WTC11 (cell line): ENCODE measurements at regions not wholly inside any gene's neighbourhood (a gene's known extent, or its start where the extent isn't known, plus 50 kb on each side); places are given as distances from the start of the nearest gene placed in this dataset.

ENCODE experiments used
- ATAC-seq: fragments of 200-7000 bp; cut with Tn5 transposase; 2 replicates; pipeline ENCODE4 v1.10.0; 2021; ENCODE audit warnings: mild to moderate bottlenecking, moderate library complexity
- CTCF ChIA-PET: fragments of 300-600 bp; sonication (Branson Sonifier 250); formaldehyde crosslinking; loops from one replicate; lab custom pipeline; 2021; ENCODE audit warnings: antibody characterized with exemption; lab: Charles Lee
- POLR2A ChIA-PET: fragments of 350-600 bp; sonication (Branson Sonifier 250); formaldehyde crosslinking; loops from one replicate; lab custom pipeline; 2021; ENCODE audit warnings: antibody characterized with exemption; lab: Charles Lee
- DNase-seq: peaks from one replicate; pipeline ENCODE4 v3.0.0; 2021; ENCODE audit warnings: low spot score
- H3K27ac Mint-ChIP-seq: 2 replicates; pipeline ENCODE4 v1.8.0; 2021; ENCODE audit warnings: mixed read lengths
- H3K27me3 Mint-ChIP-seq: 2 replicates; pipeline ENCODE4 v1.8.0; 2021; ENCODE audit warnings: low read depth, mild to moderate bottlenecking, moderate library complexity, mixed read lengths
- H3K36me3 Mint-ChIP-seq: 2 replicates; pipeline ENCODE4 v1.8.0; 2021; ENCODE audit warnings: mixed read lengths
- H3K4me1 Mint-ChIP-seq: 2 replicates; pipeline ENCODE4 v1.8.0; 2022; ENCODE audit warnings: mixed read lengths
- H3K4me3 Mint-ChIP-seq: 2 replicates; pipeline ENCODE4 v1.8.0; 2021; ENCODE audit warnings: mild to moderate bottlenecking, moderate library complexity, mixed read lengths
- H3K9me3 Mint-ChIP-seq: 2 replicates; pipeline ENCODE4 v1.8.0; 2021; ENCODE audit warnings: mixed read lengths
- AFF4 ChIP-seq: sonication (generic); formaldehyde crosslinking; IDR thresholded peaks from 2 replicates; pipeline ENCODE4 v1.8.1; 2023; ENCODE audit warnings: mild to moderate bottlenecking, missing genetic modification reagents, borderline replicate concordance
- CBFB ChIP-seq: sonication (generic); formaldehyde crosslinking; IDR thresholded peaks from 2 replicates; pipeline ENCODE4 v1.8.1; 2022; ENCODE audit warnings: mild to moderate bottlenecking, low read depth, missing genetic modification reagents
- CREM ChIP-seq: sonication (generic); formaldehyde crosslinking; IDR thresholded peaks from 2 replicates; pipeline ENCODE4 v1.8.1; 2022; ENCODE audit warnings: mild to moderate bottlenecking, missing genetic modification reagents, moderate library complexity
- JAZF1 ChIP-seq: fragments of 250-450 bp; sonication (Bioruptor Pico); IDR thresholded peaks from 2 replicates; pipeline ENCODE4 v1.9.0; 2021; ENCODE audit warnings: moderate library complexity, mild to moderate bottlenecking, inconsistent platforms
- MAX ChIP-seq: sonication (generic); formaldehyde crosslinking; IDR thresholded peaks from 2 replicates; pipeline ENCODE4 v1.8.0; 2022; ENCODE audit warnings: mild to moderate bottlenecking, missing genetic modification reagents
- NFE2L1 ChIP-seq: sonication (generic); formaldehyde crosslinking; IDR thresholded peaks from 2 replicates; pipeline ENCODE4 v1.8.1; 2023; ENCODE audit warnings: missing genetic modification reagents
- NR2C2 ChIP-seq: sonication (generic); formaldehyde crosslinking; IDR thresholded peaks from 2 replicates; pipeline ENCODE4 v1.8.0; 2022; ENCODE audit warnings: mild to moderate bottlenecking, missing genetic modification reagents
- RORB ChIP-seq: fragments of 250-450 bp; sonication (Bioruptor Pico); IDR thresholded peaks from 2 replicates; pipeline ENCODE4 v1.9.0; 2021; ENCODE audit warnings: mild to moderate bottlenecking
- SMAD4 ChIP-seq: sonication (generic); formaldehyde crosslinking; IDR thresholded peaks from 2 replicates; pipeline ENCODE4 v1.8.0; 2022; ENCODE audit warnings: mild to moderate bottlenecking, missing genetic modification reagents
- ZMAT4 ChIP-seq: fragments of 250-450 bp; sonication (Bioruptor Pico); IDR thresholded peaks from 2 replicates; pipeline ENCODE4 v1.9.0; 2021; ENCODE audit warnings: mild to moderate bottlenecking
- ZNF425 ChIP-seq: fragments of 250-450 bp; sonication (Bioruptor Pico); conservative IDR thresholded peaks from 2 replicates; pipeline ENCODE4 v1.9.0; 2021; ENCODE audit warnings: mild to moderate bottlenecking
- ZNF512 ChIP-seq: sonication (generic); formaldehyde crosslinking; IDR thresholded peaks from 2 replicates; pipeline ENCODE4 v1.8.1; 2022; ENCODE audit warnings: missing genetic modification reagents, borderline replicate concordance
- ZSCAN18 ChIP-seq: fragments of 250-450 bp; sonication (Bioruptor Pico); IDR thresholded peaks from 2 replicates; pipeline ENCODE4 v2.1.2; 2022; ENCODE audit warnings: mild to moderate bottlenecking, moderate library complexity

- Mint-ChIP-seq H3K27me3 (no peaks in the 10 kb centered on the region), H3K36me3 (peaks cover 15% of the 10 kb centered on the region), H3K9me3 (peaks cover 19% of the 10 kb centered on the region), H3K27ac (no peak overlapping the region), H3K4me1 (no peaks in the 10 kb centered on the region)
- DNase-seq (no peak), ATAC-seq (no peak)
- POLR2A ChIA-PET = no interaction called here
- TF ChIP-seq NR2C2 = no peak
- no peak for TF ChIP-seq MAX (CRISPR knock-in tag)
- no peak for TF ChIP-seq ZNF512
- TF ChIP-seq, all 79 proteins: peak for 0
- H3K4me3 Mint-ChIP-seq = no peak overlapping the region
- CTCF ChIA-PET = no interaction called here
Measured at GRCh38 chr5:61866930-61867329, 439.1 kb upstream of the KIF2A start.

- H3K4me3 Mint-ChIP-seq = no peak overlapping the region
- H3K27me3 Mint-ChIP-seq = no peaks in the 10 kb centered on the region; the same call in 1 of the 2 replicates
- H3K27ac Mint-ChIP-seq = no peak overlapping the region
- no peak for TF ChIP-seq ZNF512
- no peak for TF ChIP-seq ZMAT4 (CRISPR knock-in tag)
- TF ChIP-seq ZSCAN18 (CRISPR knock-in tag) = no peak
- TF ChIP-seq AFF4 (CRISPR knock-in tag) = no peak
- no peak for TF ChIP-seq SMAD4
- no peak for TF ChIP-seq CBFB (CRISPR knock-in tag)
- no peak for TF ChIP-seq JAZF1 (CRISPR knock-in tag)
- no peak for TF ChIP-seq NFE2L1 (CRISPR knock-in tag)
- no peak for TF ChIP-seq CREM (CRISPR knock-in tag)
- no peak for TF ChIP-seq ZNF425 (CRISPR knock-in tag)
- TF ChIP-seq RORB = no peak
- ChIA-PET POLR2A (no interaction called here), CTCF (no interaction called here)
- ATAC-seq = no peak
- peaks cover 37% of the 10 kb centered on the region for H3K9me3 Mint-ChIP-seq
- no peaks in the 10 kb centered on the region for H3K4me1 Mint-ChIP-seq
- peaks cover 32% of the 10 kb centered on the region for H3K36me3 Mint-ChIP-seq
- no peak for DNase-seq
Measured at GRCh38 chr5:61869333-61869732, 436.7 kb upstream of the KIF2A start.
